K562 (cell line): ENCODE measurements at regions not wholly inside any gene's neighbourhood (a gene's known extent, or its start where the extent isn't known, plus 50 kb on each side); places are given as distances from the start of the nearest gene placed in this dataset.

Source experiments
- HCFC1 ChIP-seq: IDR thresholded peaks from 2 replicates; pipeline ENCODE4 v1.6.1; 2012; ENCODE audit warnings: low read depth, low read length, improper control_type of control experiment
- SIN3B ChIP-seq: fragments of 450-650 bp; IDR thresholded peaks from 2 replicates; pipeline ENCODE4 v1.6.1; 2017; ENCODE audit warnings: low read depth, mild to moderate bottlenecking, moderate library complexity

- TF ChIP-seq HCFC1 (no peak), SIN3B (no peak)
Measured at GRCh38 chr9:94005272-94005901, 50.2 kb upstream of the BARX1 start.
